Right ventricle myocardium inferior (tissue), 1 donor: ENCODE measurements at regions not wholly inside any gene's neighbourhood (a gene's known extent, or its start where the extent isn't known, plus 50 kb on each side); places are given as distances from the start of the nearest gene placed in this dataset.

Source experiments
- ATAC-seq: fragments of 200-7000 bp; cut with Tn5 transposase; one replicate; pipeline ENCODE4 v1.9.1; 2020; ENCODE audit warnings: mild to moderate bottlenecking, moderate library complexity
- DNase-seq: peaks from one replicate; pipeline ENCODE4 v3.0.0; 2021; ENCODE audit errors: missing footprints
- intact Hi-C: fragments of 100-400 bp; cut with DNase I; formaldehyde crosslinking; loops from one replicate; pipeline ENCODE4 v1.11.0; 2022
- donor health status: DM: no; HTN: yes; CAD: no; lungs with severe emphysema.

DNA sequence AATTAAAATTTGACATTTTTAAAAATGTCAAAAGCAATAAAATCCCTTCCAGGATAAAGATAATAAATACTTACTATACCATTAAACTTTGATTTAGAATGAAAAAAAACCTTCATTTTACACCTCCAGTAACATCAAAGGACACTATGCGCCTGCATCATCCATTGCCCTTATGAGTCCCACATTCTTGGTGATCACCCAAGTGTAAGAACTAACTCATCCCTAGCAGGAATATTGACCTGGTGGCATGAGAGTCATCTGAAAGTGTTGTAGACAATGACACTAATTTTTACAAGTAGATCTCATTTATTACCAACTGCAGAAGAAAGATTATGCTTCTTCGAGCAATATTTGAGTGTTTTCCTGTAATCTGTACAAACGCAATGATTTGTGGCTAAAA, 1128.9 kb downstream of the EFNB2 start:
- ATAC-seq, result no peak
- intact Hi-C loops, result no loop called here

GRCh38 chr13:105403086-105403485, 1132.4 kb downstream of the EFNB2 start:
- ATAC-seq, result no peak
- intact Hi-C loops, result no loop called here
- no peak for DNase-seq

More for the DNA sequence above, 1128.9 kb downstream of the EFNB2 start:
- DNase-seq, result no peak

DNA sequence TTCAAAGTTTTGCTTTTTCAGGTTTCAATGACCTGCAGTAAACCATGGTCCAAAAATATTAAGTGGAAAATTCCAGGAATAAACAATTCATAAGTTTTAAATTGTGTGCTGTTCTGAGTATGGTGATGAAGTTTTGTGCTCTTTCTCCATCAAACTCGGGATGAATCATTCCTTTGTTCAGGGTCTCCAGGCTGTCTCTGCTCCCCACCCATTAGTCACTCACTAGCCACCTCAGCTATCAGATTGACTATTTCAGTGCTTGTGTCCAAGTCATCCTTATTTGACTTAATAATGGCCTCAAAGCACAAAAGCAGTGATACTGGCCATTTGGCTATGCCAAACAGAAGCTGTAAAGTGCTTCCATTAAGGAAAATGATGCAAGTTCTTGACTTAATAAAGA, 1140.4 kb downstream of the EFNB2 start:
- no peak for ATAC-seq
- intact Hi-C loops, result no loop called here
- no peak for DNase-seq

- no peak for ATAC-seq
- intact Hi-C loops, result no loop called here
- DNase-seq, result peak; percentile 41
Measured at GRCh38 chr13:105389373-105389772, 1146.1 kb downstream of the EFNB2 start.

GRCh38 chr13:105377452-105377851, 1158.0 kb downstream of the EFNB2 start:
- ATAC-seq (no peak), DNase-seq (no peak)
- intact Hi-C loops, result no loop called here

- DNase-seq (no peak), ATAC-seq (no peak)
Measured at GRCh38 chr13:105370011-105370650, 1165.3 kb downstream of the EFNB2 start.

GRCh38 chr13:105368781-105369180, 1166.7 kb downstream of the EFNB2 start:
- ATAC-seq, result no peak
- intact Hi-C loops, result no loop called here
- DNase-seq, result no peak

More at GRCh38 chr13:105370011-105370650, 1165.3 kb downstream of the EFNB2 start:
- intact Hi-C loops, result no loop called here

GRCh38 chr13:105365831-105366230, 1169.6 kb downstream of the EFNB2 start:
- intact Hi-C loops, result no loop called here
- DNase-seq (no peak), ATAC-seq (no peak)

GRCh38 chr13:105365021-105365550, 1170.4 kb downstream of the EFNB2 start:
- ATAC-seq, result no peak
- intact Hi-C loops, result no loop called here

GRCh38 chr13:105364191-105364590, 1171.3 kb downstream of the EFNB2 start:
- intact Hi-C loops, result no loop called here

More at GRCh38 chr13:105365021-105365550, 1170.4 kb downstream of the EFNB2 start:
- no peak for DNase-seq

GRCh38 chr13:105363261-105364190, 1171.9 kb downstream of the EFNB2 start:
- ATAC-seq (no peak), DNase-seq (no peak)
- intact Hi-C loops, result no loop called here

More at GRCh38 chr13:105364191-105364590, 1171.3 kb downstream of the EFNB2 start:
- no peak for ATAC-seq
- no peak for DNase-seq

- DNase-seq (no peak), ATAC-seq (no peak)
- intact Hi-C loops, result no loop called here
Measured at GRCh38 chr13:105353654-105354053, 1181.8 kb downstream of the EFNB2 start.

DNA sequence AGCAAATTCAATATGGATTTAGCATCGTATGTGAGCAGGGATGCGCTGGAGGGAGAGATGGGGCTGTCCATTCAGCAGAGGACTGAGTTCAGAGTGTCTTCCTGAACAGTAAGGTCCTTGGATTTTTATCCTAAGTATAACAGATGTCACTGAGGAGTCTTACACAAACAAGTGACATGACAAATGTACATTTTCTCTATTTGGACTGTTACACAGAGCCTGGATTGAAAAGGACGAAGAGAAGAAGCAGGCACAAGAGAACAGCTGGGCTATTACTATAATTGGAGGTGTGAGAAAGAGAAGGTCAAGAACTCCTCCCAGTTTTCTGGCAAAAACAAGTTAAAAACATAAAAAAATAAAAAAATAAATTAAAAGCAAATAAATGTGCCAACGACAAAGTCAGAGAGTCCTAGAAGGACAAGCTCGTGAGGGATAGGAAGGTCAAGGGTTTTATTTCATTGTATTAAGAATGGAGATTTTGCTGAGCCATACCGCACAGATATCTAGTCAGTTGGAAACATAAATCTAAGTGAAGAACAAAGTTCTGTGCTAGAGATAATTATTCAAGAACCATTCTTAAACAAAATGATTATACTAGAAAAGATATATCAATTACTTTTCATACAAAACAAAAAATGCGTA, 1186.3 kb downstream of the EFNB2 start:
- DNase-seq, result no peak
- intact Hi-C loops, result no loop called here
- ATAC-seq, result no peak

DNA sequence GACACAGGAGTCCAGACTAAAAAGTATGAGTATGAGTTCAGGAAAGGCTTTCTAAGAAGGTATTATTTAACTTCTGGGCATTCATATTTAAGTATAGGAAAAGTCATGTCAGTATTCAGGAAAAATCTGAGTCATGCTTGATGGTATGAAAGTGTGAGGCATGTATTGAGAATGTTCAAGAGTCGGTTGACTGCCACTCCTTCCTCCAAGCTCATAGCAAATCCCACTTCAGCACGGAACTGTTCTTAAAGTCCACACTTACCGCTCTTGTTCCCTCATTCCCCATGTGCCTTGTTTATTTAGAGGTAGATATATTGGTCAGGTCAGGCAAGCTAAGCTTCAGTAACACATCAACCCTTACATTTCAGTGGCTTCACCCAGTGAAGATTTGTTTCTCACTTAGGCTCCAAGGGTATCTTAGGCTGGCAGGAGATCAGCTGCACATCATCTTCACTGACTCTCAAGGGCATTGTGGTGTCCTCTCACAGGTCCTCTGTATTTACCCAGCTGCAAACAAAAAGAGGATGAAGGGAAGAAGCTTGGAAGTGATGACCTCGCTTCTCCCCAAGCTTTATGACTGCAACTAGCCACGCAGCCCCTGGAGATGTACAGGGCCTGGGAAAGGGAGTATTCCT, 1189.2 kb downstream of the EFNB2 start:
- no peak for ATAC-seq
- intact Hi-C loops, result no loop called here

GRCh38 chr13:105345730-105346129, 1189.7 kb downstream of the EFNB2 start:
- intact Hi-C loops, result no loop called here
- ATAC-seq (no peak), DNase-seq (no peak)

More for the DNA sequence above, 1189.2 kb downstream of the EFNB2 start:
- DNase-seq, result no peak

DNA sequence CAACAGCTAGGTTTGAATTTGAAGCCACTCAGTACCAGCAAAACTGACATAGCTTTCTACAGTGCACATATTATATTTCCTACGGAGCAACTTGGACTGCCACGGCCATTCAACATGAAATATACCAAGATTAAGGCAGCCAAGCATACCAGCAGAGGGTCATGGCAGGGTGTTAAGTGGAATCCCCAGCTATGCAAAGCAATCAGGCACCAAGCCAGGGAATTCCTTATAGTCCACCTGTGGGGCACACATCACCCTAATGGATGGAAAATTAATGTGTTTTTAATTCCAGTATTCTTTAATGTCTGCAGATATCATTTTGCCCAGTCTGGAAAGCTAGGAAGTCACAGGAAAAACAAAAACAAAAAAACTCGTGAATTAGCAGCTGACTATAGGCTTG, 1190.3 kb downstream of the EFNB2 start:
- DNase-seq (no peak), ATAC-seq (no peak)
- intact Hi-C loops, result no loop called here

GRCh38 chr13:105343134-105343806, 1192.2 kb downstream of the EFNB2 start:
- ATAC-seq, result no peak
- intact Hi-C loops, result no loop called here

DNA sequence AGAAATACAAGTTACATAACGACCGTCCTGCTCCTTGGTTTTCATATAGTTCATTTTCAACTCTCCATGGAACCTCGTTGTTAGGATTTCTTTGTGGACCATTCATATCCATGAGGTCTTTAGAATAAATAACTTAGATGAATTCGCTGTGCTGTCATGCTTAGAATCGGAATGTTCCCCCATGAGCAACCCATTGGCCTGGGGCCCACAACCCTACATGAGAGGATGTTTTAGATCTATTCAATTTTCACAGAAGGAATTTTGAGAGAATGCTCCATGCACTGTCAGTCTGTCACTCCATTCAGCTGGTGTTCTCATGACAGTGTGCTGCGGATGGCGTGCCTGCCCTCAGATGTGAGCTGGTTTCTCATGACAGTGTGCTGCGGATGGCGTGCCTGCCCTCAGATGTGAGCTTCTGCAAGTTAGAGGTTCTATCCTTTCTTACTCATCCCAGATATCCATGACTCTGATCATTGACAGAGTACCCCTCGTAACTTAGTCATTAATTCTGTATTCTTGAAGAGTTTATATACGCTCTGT, 1193.1 kb downstream of the EFNB2 start:
- ATAC-seq (no peak), DNase-seq (peak; percentile 43)
- intact Hi-C loops, result no loop called here

More at GRCh38 chr13:105343134-105343806, 1192.2 kb downstream of the EFNB2 start:
- no peak for DNase-seq
